Prostate gland (tissue), 2 donors: ENCODE measurements at regions not wholly inside any gene's neighbourhood (a gene's known extent, or its start where the extent isn't known, plus 50 kb on each side); places are given as distances from the start of the nearest gene placed in this dataset.

Experiments
- DNase-seq: peaks from one replicate; pipeline ENCODE4 v3.0.0-alpha.2; 2019; ENCODE audit warnings: low spot score
- H3K27ac ChIP-seq, 2 donors: fragments of 200-600 bp; sonication (generic); 2 replicates each; pipeline ENCODE4 v1.5.1; 2017 to 2019
- H3K27me3 ChIP-seq: fragments of 200-600 bp; sonication (generic); replicated peaks from 2 replicates; pipeline ENCODE4 v1.5.1; 2019; ENCODE audit not compliant: insufficient read depth
- H3K36me3 ChIP-seq, 2 donors: fragments of 200-600 bp; sonication (generic); 1 replicate in 1 of 2; 2 replicates in 1 of 2; pipeline versions ENCODE4 v1.5.1 to v1.8.1; 2017 to 2019
- H3K4me1 ChIP-seq: fragments of 200-600 bp; sonication (generic); replicated peaks from 2 replicates; pipeline ENCODE4 v1.5.1; 2019
- H3K4me3 ChIP-seq, 2 donors: fragments of 200-600 bp; sonication (generic); 2 replicates each; pipeline ENCODE4 v1.5.1; 2017 to 2019
- H3K9me3 ChIP-seq: fragments of 200-600 bp; sonication (generic); 2 replicates; pipeline ENCODE4 v1.5.1; 2017
- CTCF ChIP-seq, 4 experiments: fragments of 200-600 bp in 2 of 4; fragments of 450-650 bp in 2 of 4; sonication (generic) in 2 of 4; IDR thresholded peaks; 1 replicate in 3 of 4; 2 replicates in 1 of 4; pipeline ENCODE4 v1.5.1; 2016 to 2019; ENCODE audit warnings: antibody characterized with exemption in 4 of 4, mild to moderate bottlenecking in 2 of 4, moderate library complexity in 2 of 4
- POLR2A ChIP-seq: fragments of 450-650 bp; IDR thresholded peaks from one replicate; pipeline ENCODE4 v1.6.1; 2016; ENCODE audit warnings: antibody characterized with exemption, mild to moderate bottlenecking
- POLR2AphosphoS5 ChIP-seq: sonication (generic); formaldehyde crosslinking; IDR thresholded peaks from one replicate; pipeline ENCODE4 v1.6.1; 2017; ENCODE audit warnings: antibody characterized with exemption
- WGBS: methylation state at CpG from one replicate; pipeline ENCODE4 v1.1.5; 2018; 5-methylcytosine and 5-hydroxymethylcytosine counted together
- intact Hi-C: fragments of 100-400 bp; cut with DNase I; formaldehyde crosslinking; loops from one replicate; pipeline ENCODE4 v1.14.2; 2022

GRCh38 chr6:18327626-18328025 lies 59.5 kb upstream of the RNF144B start:
- intact Hi-C loops, result no loop called here
- WGBS, result 72% methylated on average over 5 of the region's 5 CpGs
- Histone ChIP-seq H3K27me3 (no peaks in the 10 kb centered on the region), H3K9me3 (no peaks in the 10 kb centered on the region), H3K4me3 (no peak overlapping the region), H3K36me3 (no peaks in the 10 kb centered on the region), H3K4me1 (no peaks in the 10 kb centered on the region), H3K27ac (peak overlapping the region; percentile 51 to 65)
- peak; percentile 21 for DNase-seq
- no peak for TF ChIP-seq POLR2A
- no peak for TF ChIP-seq POLR2AphosphoS5
- TF ChIP-seq CTCF (IDR thresholded peaks at IDR 0.05), result no peak

- Histone ChIP-seq H3K27ac (peak overlapping the region; percentile 52 to 65), H3K4me1 (no peaks in the 10 kb centered on the region), H3K9me3 (no peaks in the 10 kb centered on the region), H3K27me3 (no peaks in the 10 kb centered on the region), H3K36me3 (no peaks in the 10 kb centered on the region), H3K4me3 (no peak overlapping the region)
- TF ChIP-seq POLR2A (no peak), CTCF (IDR thresholded peaks at IDR 0.05) (no peak), POLR2AphosphoS5 (no peak)
- intact Hi-C loops, result no loop called here
- WGBS, result 61% methylated on average over 6 of the region's 6 CpGs
- peak; percentile 36 for DNase-seq
Observed at GRCh38 chr6:18326980-18327379, 60.2 kb upstream of the RNF144B start.

- Histone ChIP-seq H3K27me3 (no peaks in the 10 kb centered on the region), H3K9me3 (no peaks in the 10 kb centered on the region), H3K4me3 (no peak overlapping the region), H3K4me1 (no peaks in the 10 kb centered on the region), H3K27ac (no peak overlapping the region), H3K36me3 (no peaks in the 10 kb centered on the region)
- intact Hi-C loops, result no loop called here
- no peak for DNase-seq
- TF ChIP-seq POLR2AphosphoS5 (no peak), CTCF (IDR thresholded peaks at IDR 0.05) (no peak), POLR2A (no peak)
- 77% methylated on average over 2 of the region's 2 CpGs for WGBS
Observed at GRCh38 chr6:18326001-18326400, 61.1 kb upstream of the RNF144B start.

- no peak for TF ChIP-seq CTCF (IDR thresholded peaks at IDR 0.05)
- no peak for TF ChIP-seq POLR2AphosphoS5
- no peak for TF ChIP-seq POLR2A
- no peak for DNase-seq
- Histone ChIP-seq H3K36me3 (no peaks in the 10 kb centered on the region), H3K4me1 (no peaks in the 10 kb centered on the region), H3K27ac (no peak overlapping the region), H3K27me3 (no peaks in the 10 kb centered on the region), H3K4me3 (no peak overlapping the region), H3K9me3 (no peaks in the 10 kb centered on the region)
- intact Hi-C loops, result loop anchor here (2.0 kb wide), 1 partner anchor 178 kb away; no protein-coding TSS in a partner anchor
- 34% methylated on average over 4 of the region's 4 CpGs for WGBS
Observed at GRCh38 chr6:18324706-18325042, 60.3 kb upstream of the DEK start.

- H3K4me3 ChIP-seq, result no peak overlapping the region
- TF ChIP-seq CTCF (IDR thresholded peaks at IDR 0.05) (peak; percentile 24 to 80 (median 78)), POLR2AphosphoS5 (peak; percentile 9), POLR2A (no peak)
- intact Hi-C loops, result loop anchor here (2.0 kb wide), 1 partner anchor 179 kb away; no protein-coding TSS in a partner anchor
- H3K36me3 ChIP-seq, result no peaks in the 10 kb centered on the region
- DNase-seq, result peak; percentile 32
- H3K4me1 ChIP-seq, result no peaks in the 10 kb centered on the region
- H3K27me3 ChIP-seq, result no peaks in the 10 kb centered on the region
- H3K27ac ChIP-seq, result no peak overlapping the region
- H3K9me3 ChIP-seq, result no peaks in the 10 kb centered on the region
- 27% methylated on average over 8 of the region's 8 CpGs for WGBS
Observed at GRCh38 chr6:18323935-18324705, 59.8 kb upstream of the DEK start.
